NCI-H2107 treated with DMSO at 0.1 percent for 48 hours (cell line): ENCODE measurements at regions not wholly inside any gene's neighbourhood (a gene's known extent, or its start where the extent isn't known, plus 50 kb on each side); places are given as distances from the start of the nearest gene placed in this dataset.
"Not testable (repeated sequence)": the region's sequence is repeated elsewhere in the genome, so short reads cannot be mapped to it uniquely, and the experiment has no call there.

Experiments used
- DNase-seq: peaks from one replicate; lab custom pipeline; 2025; ENCODE audit not compliant: unreplicated experiment; lab: John Stamatoyannopoulos, UW

- no peak for DNase-seq
Observed at GRCh38 chrX:121407627-121408026, 360.2 kb downstream of the GLUD2 start.

DNA sequence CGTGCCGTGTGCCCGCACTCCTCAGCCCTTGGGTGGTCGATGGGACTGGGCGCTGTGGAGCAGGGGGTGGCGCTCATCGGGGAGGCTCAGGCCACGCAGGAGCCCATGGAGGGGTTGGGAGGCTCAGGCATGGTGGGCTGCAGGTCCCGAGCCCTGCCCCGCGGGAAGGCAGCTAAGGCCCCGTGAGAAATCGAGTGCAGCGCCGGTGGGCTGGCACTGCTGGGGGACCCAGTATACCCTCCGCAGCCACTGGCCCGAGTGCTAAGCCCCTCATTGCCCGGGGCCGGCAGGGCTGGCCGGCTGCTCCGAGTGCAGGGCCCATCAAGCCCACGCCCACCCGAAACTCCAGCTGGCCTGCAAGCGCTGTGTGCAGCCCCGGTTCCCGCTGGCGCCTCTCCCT is 384.1 kb downstream of the GLUD2 start:
- DNase-seq = not testable (repeated sequence)

DNA sequence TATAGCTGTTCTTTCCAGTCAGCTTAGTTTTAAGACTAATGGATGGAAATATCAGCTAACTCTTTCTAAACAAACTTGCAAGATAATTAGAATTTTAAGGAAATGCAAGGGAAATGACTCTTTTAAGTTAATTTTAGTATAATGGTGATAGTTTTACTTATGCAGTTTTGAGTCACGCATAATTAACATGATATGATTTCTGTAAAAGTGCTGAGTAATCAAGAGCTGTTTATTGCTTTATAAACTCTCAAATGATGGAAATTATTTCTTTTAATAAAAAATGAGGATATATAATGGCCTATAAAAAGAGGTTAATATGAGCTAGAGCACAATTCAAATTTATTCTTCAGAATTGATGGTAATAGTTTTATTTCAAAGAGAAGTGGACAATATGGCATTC is 385.9 kb downstream of the GLUD2 start:
- DNase-seq = no peak

- not testable (repeated sequence) for DNase-seq
Observed at GRCh38 chrX:121437666-121438065, 390.3 kb downstream of the GLUD2 start.

DNA sequence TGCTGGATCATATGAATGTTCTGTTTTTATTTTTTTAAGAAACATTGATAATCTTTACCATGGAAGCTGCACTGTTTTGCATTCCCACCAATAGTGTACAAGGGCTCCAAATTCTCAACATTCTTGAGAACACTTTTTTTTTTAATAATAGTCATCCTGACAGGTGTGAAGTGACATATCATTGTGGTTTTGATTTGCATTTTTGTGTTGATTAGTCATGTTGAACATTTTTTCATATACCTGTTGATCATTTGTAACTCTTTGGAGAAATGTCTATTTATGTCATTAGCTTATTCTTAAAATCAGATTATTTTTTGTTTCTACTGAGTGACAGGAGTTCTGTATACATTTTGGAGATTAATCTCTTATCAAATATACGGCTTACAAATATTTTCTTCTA is 408.5 kb downstream of the GLUD2 start:
- DNase-seq = no peak

- DNase-seq = no peak
Observed at GRCh38 chrX:121456315-121456714, 408.9 kb downstream of the GLUD2 start.

DNA sequence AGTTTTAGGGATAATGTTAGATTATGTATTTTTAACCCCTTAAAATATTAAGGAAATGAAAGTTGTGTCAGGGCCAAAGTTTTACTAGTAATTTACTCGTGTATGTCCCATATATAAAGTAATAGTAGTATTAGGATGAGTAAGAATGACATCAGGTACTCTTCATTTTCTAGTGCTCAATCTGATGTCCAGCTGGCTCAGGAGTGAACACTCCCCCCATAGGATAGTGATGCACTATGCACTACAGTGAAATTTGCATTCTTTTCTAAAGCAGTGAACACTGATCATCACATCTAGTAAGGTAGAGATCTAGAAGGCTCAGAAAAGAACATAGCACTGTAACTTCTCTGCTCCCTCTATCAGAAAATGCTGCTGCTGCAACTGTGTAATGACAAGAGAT is 409.7 kb downstream of the GLUD2 start:
- DNase-seq = no peak

- no peak for DNase-seq
Observed at GRCh38 chrX:121479406-121479805, 432.0 kb downstream of the GLUD2 start.

- no peak for DNase-seq
Observed at GRCh38 chrX:121496966-121497365, 449.6 kb downstream of the GLUD2 start.

DNA sequence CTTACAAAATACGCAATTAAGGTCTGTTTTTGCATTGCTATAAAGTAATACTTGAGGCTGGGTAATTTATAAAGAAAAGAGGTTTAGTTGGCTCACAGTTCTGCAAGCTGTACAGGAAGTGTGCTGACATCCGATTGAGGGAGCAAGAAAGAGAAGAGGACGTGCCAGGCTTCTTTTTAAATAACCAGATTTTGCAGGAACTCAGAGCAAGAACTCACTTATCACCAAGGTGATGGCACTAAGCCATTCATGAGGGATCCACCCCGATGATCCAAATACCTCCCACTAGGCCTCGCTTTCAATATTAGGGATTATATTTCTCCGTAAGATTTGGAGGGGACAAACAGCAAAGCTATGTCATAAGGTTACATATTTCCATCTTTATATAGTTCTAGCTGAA is 456.7 kb downstream of the GLUD2 start:
- no peak for DNase-seq

- DNase-seq = no peak
Observed at GRCh38 chrX:121546317-121546716, 498.9 kb downstream of the GLUD2 start.

- DNase-seq = no peak
Observed at GRCh38 chrX:121558886-121559285, 511.5 kb downstream of the GLUD2 start.

DNA sequence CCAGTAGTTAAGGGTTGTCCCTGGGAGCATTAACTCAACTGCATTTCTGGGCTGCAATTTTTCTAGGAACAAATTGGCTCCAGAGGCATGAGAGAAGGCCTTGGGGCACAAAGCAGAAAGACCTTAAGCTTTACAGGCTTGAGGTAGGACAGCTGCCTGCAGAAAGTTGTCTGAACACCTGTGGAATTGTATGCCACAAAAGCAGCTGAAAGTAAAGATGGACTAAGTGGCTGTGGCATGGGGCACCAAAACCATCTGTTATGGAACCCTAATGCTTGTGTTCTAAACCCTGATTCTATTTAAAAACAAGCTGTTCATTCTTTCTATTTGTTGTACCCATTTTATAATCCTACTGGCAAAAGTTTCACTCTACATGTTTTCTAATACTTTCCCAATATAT is 515.2 kb downstream of the GLUD2 start:
- DNase-seq = no peak

DNA sequence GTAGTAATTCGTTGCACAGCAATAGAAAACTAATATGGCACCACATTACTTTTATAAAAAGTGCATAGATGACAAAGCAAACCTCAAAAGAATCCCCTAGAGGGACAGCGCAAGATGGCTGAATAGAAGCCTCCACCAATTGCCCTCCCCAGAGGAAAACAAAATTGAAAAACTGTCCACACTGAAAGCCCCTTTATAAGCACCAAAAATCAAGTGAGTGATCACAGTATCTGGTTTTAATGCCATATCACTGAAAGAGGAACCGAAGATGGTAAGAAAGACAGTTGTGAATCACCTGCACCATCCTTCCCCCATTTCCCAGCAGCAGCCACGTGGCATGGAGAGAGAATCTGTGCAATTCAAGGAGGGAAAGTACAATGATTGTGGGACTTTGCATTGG is 522.2 kb downstream of the GLUD2 start:
- DNase-seq = no peak

- no peak for DNase-seq
Observed at GRCh38 chrX:121570072-121570841, 522.8 kb downstream of the GLUD2 start.

DNA sequence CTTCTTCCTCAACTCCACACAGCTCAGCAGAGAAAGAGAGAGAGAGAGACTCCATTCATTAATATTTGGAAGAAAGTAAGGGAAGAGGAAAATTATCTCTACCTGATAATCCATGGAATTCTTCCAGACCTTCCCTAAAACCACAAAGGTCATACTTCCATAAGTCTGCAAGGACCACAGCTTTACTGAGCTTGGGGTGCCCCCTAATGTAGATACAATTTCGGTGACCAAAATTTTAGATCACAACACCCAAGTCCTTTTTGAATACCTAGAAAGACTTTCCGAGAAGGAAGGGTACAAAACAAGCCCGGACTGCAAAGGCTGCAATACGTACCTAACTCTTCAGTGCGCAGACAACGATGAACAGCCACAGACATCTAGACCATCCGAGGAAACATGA is 523.9 kb downstream of the GLUD2 start:
- DNase-seq = no peak

- not testable (repeated sequence) for DNase-seq
Observed at GRCh38 chrX:121574384-121574783, 527.0 kb downstream of the GLUD2 start.

DNA sequence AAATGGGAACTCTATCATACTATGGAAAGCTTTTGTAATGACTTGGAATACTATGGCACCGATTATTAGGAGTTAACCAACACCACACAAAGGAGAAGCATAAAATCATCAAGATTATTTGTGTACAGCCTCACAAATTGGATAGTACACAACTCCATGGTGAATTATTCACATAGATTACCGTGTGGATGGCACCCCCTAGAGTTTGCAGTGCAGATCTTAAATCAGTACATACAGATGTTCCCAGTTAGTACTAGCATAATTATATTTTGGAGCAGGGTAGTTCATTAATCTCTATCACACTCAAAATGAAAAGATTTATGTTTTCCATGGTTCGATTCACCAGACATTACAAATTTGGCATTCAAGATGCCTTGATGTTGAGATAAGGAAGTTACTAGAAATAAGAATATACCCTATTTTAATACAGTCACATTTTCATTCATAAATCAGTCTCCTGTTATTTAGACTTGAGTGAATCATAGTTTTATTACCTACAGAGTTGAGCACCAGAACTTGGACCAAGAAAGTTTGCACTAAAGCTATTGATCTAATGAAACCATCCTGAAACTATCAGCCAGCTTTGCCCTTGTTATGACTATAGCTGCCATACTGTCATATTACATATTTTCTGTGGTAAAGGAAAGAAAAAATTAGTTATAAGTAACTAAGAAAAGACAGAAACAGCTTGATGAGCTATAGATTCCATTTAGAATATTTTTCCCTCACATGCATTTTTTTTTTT is 531.8 kb downstream of the GLUD2 start:
- DNase-seq = no peak

GRCh38 chrX:121581885-121582284 is 534.5 kb downstream of the GLUD2 start:
- no peak for DNase-seq

DNA sequence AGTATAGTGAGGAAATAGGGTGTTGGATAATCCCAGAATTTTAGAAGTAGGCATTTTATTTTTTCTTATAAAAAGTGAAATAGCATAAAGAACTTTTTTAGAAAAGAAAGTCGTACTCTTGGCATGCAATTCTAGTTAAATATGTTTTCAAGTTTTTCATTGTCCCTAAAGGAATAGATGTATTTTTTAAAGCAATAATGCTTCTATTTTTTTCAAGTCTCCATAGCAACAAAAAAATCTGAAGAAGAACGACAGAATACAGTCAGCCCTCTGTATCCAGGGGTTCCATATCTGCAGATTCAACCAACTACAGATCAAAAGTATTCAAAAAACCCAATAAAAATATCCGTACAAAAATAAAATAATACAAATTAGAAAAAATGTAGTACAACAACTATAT is 538.2 kb downstream of the GLUD2 start:
- no peak for DNase-seq

DNA sequence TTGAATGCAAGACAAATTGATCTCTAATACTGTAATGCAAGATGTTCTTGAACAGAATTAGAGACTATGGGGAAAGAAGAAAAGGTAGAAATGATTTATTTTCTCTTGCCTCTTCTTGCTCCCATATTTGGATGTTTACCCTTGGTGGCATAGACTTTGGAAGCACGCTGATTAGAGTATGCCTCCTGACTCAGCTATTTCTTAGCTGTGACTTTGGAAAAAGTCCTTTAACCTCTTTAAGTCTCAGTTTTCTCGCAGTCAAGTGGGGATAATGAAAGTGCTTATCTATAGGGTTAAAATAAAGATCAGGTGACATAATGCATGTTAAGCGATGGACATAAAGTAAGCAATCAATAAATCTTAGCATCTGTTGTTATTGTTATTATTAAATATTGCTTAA is 545.5 kb downstream of the GLUD2 start:
- no peak for DNase-seq

DNA sequence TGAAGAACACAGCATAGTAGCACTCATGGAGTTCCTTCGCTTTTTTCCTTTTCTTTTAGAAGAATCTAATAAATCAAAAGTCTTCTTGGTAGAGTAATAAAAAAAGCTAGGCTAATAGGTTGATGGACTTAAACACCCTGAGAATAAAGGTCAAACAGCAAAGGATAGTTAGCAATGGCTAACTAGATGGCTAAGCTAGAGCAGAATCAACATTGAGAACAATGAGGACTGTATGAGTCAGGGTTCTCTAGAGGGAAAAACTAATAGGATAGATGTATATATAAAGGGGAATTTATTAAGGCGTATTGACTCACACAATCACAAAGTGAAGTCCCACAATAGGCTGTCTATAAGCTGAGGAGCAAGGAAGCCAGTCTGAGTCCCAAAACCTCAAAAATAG is 550.9 kb downstream of the GLUD2 start:
- DNase-seq = no peak

- no peak for DNase-seq
Observed at GRCh38 chrX:121635141-121635540, 587.7 kb downstream of the GLUD2 start.
